ENCODE measurements at regions not wholly inside any gene's neighbourhood (a gene's known extent, or its start where the extent isn't known, plus 50 kb on each side); places are given as distances from the start of the nearest gene placed in this dataset.

DNA sequence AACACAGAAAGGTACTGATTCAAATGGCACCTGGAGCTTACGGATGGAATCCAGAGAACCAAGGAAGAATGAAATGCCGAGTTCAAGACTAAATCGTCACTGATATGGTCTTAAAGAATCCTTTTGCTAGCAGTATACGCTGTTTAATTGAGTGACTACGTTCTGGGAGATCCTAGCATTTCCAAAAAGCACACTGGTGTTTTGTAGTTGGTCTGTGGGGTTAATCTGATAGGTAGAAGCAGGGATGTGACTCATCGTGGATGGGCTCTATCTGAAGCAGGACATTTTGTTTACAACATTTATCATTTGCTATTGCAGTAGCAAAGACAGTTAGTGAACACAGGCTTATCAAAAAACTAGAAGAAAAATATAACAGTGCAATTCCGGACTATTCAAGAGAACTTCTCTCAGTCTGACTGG is 169.2 kb upstream of the HMGA2 start:
- DNase-seq (ENCODE audit: low spot score in 2 of 2) = no peak
- H3K27me3 ChIP-seq = no peaks in the 10 kb centered on the region
- no peaks in the 10 kb centered on the region for H3K4me1 ChIP-seq
- intact Hi-C loops (cut with DNase I) = no loop called here
- TF ChIP-seq, protein P1, sequence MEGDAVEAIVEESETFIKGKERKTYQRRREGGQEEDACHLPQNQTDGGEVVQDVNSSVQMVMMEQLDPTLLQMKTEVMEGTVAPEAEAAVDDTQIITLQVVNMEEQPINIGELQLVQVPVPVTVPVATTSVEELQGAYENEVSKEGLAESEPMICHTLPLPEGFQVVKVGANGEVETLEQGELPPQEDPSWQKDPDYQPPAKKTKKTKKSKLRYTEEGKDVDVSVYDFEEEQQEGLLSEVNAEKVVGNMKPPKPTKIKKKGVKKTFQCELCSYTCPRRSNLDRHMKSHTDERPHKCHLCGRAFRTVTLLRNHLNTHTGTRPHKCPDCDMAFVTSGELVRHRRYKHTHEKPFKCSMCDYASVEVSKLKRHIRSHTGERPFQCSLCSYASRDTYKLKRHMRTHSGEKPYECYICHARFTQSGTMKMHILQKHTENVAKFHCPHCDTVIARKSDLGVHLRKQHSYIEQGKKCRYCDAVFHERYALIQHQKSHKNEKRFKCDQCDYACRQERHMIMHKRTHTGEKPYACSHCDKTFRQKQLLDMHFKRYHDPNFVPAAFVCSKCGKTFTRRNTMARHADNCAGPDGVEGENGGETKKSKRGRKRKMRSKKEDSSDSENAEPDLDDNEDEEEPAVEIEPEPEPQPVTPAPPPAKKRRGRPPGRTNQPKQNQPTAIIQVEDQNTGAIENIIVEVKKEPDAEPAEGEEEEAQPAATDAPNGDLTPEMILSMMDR (IDR thresholded peaks at IDR 0.05) = no peak
- H3K4me3 ChIP-seq = no peak overlapping the region
- no peaks in the 10 kb centered on the region for H3K36me3 ChIP-seq
- H3K9me3 ChIP-seq = no peaks in the 10 kb centered on the region
- no peak overlapping the region for H3K27ac ChIP-seq

- no peak overlapping the region for H3K4me3 ChIP-seq
- H3K27ac ChIP-seq = no peak overlapping the region
- H3K4me1 ChIP-seq = no peaks in the 10 kb centered on the region
- no peaks in the 10 kb centered on the region for H3K36me3 ChIP-seq
- no peaks in the 10 kb centered on the region for H3K9me3 ChIP-seq
- no peak for DNase-seq (ENCODE audit: low spot score in 2 of 2)
- TF ChIP-seq, protein P1 (IDR thresholded peaks at IDR 0.05) = no peak
- no peaks in the 10 kb centered on the region for H3K27me3 ChIP-seq
- intact Hi-C loops (cut with DNase I) = no loop called here
Observed at GRCh38 chr12:65656156-65656882, 168.0 kb upstream of the HMGA2 start.

DNA sequence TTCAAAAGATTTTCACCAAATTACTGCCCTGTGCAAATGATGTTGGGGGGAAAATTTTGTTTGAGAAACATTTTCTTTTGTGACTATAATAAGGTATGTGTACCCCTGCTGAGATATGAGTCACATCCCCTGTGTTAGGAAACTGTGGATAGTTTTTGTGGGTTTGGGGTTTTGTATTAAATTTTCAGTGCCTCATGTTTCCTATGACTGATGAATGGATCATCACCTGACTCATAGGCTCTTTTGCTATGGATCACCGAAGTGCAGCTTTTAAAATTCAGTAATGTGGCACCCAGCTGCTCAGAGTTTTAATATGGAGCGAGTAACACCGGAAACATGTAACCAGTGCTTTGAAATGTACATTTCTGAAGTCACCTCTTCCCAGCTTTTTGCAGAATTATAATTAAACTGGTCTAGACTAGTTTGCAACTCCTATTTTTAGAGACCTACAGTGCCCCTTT is 167.4 kb upstream of the HMGA2 start:
- no peak overlapping the region for H3K4me3 ChIP-seq
- H3K27me3 ChIP-seq = no peaks in the 10 kb centered on the region
- H3K27ac ChIP-seq = no peak overlapping the region
- H3K4me1 ChIP-seq = no peaks in the 10 kb centered on the region
- TF ChIP-seq, protein P1 (IDR thresholded peaks at IDR 0.05) = no peak
- DNase-seq (ENCODE audit: low spot score in 2 of 2) = no peak
- H3K36me3 ChIP-seq = no peaks in the 10 kb centered on the region
- intact Hi-C loops (cut with DNase I) = no loop called here
- H3K9me3 ChIP-seq = no peaks in the 10 kb centered on the region

- Histone ChIP-seq H3K27ac (no peak overlapping the region), H3K36me3 (no peaks in the 10 kb centered on the region), H3K27me3 (no peaks in the 10 kb centered on the region), H3K9me3 (no peaks in the 10 kb centered on the region), H3K4me1 (no peaks in the 10 kb centered on the region), H3K4me3 (no peak overlapping the region)
- TF ChIP-seq, protein P1 (IDR thresholded peaks at IDR 0.05) = no peak
- intact Hi-C loops (cut with DNase I) = no loop called here
- no peak for DNase-seq (ENCODE audit: low spot score in 2 of 2)
Observed at GRCh38 chr12:65657635-65658034, 166.6 kb upstream of the HMGA2 start.

- TF ChIP-seq, protein P1 (IDR thresholded peaks at IDR 0.05) = no peak
- Histone ChIP-seq H3K27ac (no peak overlapping the region), H3K4me1 (no peaks in the 10 kb centered on the region), H3K27me3 (no peaks in the 10 kb centered on the region), H3K9me3 (no peaks in the 10 kb centered on the region), H3K4me3 (no peak overlapping the region), H3K36me3 (no peaks in the 10 kb centered on the region)
- DNase-seq (ENCODE audit: low spot score in 2 of 2) = no peak
- intact Hi-C loops (cut with DNase I) = no loop called here
Observed at GRCh38 chr12:65658360-65658759, 165.9 kb upstream of the HMGA2 start.
